SK-N-SH (cell line): ENCODE measurements at regions not wholly inside any gene's neighbourhood (a gene's known extent, or its start where the extent isn't known, plus 50 kb on each side); places are given as distances from the start of the nearest gene placed in this dataset.

Experiments used
- CTCF ChIA-PET: fragments of 300-600, 350-600 bp; formaldehyde crosslinking; extraction: SDS; loops from one replicate; lab custom pipeline; 2021; lab: Yijun Ruan, JAX
- POLR2A ChIA-PET: fragments of 350-600 bp; sonication (Branson Sonifier 250); formaldehyde crosslinking; extraction: SDS; loops from one replicate; lab custom pipeline; 2020; ENCODE audit warnings: antibody characterized with exemption, inconsistent platforms; lab: Yijun Ruan, JAX
- DNase-seq: peaks from one replicate; pipeline ENCODE4 v3.0.0; 2012
- H2AFZ ChIP-seq: fragments of 200-600 bp; sonication (generic); 2 replicates; pipeline ENCODE4 v1.8.1; 2016; ENCODE audit warnings: antibody characterized with exemption, mild to moderate bottlenecking, low read depth
- H3F3A ChIP-seq: fragments of 200-600 bp; sonication (generic); replicated peaks from 2 replicates; pipeline ENCODE3; 2016; ENCODE audit warnings: antibody characterized with exemption, mild to moderate bottlenecking; ENCODE audit not compliant: insufficient read depth
- H3K27ac ChIP-seq, 2 experiments: fragments of 200-500 bp in 1 of 2; fragments of 200-600 bp in 1 of 2; sonication (Bioruptor generic) in 1 of 2; sonication (generic), shearing (Covaris generic) in 1 of 2; 2 replicates each; pipeline versions ENCODE4 v1.5.1 to v1.6.1; 2014 to 2016; ENCODE audit warnings: low read depth in 2 of 2, inconsistent platforms in 1 of 2, low read length in 1 of 2, mild to moderate bottlenecking in 1 of 2, mixed read lengths in 1 of 2
- H3K27me3 ChIP-seq: fragments of 200-600 bp; sonication (generic), shearing (Covaris generic); 2 replicates; pipeline ENCODE4 v1.6.1; 2016; ENCODE audit warnings: mixed run types; ENCODE audit not compliant: insufficient read depth
- H3K36me3 ChIP-seq, 2 experiments: fragments of 200-500 bp in 1 of 2; fragments of 200-600 bp in 1 of 2; sonication (Bioruptor generic) in 1 of 2; sonication (generic) in 1 of 2; replicated peaks in 1 of 2; 2 replicates each; pipeline versions ENCODE3 to v1.5.1; 2014 to 2016; ENCODE audit warnings: low read length in 1 of 2, mild to moderate bottlenecking in 1 of 2; ENCODE audit not compliant: insufficient read depth in 2 of 2, control insufficient read depth in 1 of 2
- H3K4me1 ChIP-seq, 2 experiments: fragments of 200-500 bp in 1 of 2; fragments of 200-600 bp in 1 of 2; sonication (Bioruptor generic) in 1 of 2; sonication (generic), shearing (Covaris generic) in 1 of 2; 2 replicates each; pipeline versions ENCODE4 v1.5.1 to v1.6.1; 2014 to 2016; ENCODE audit warnings: low read depth in 1 of 2, low read length in 1 of 2, mixed run types in 1 of 2; ENCODE audit not compliant: insufficient read depth in 2 of 2, control insufficient read depth in 1 of 2
- H3K4me2 ChIP-seq: fragments of 200-600 bp; sonication (generic), shearing (Covaris generic); 2 replicates; pipeline ENCODE4 v1.6.1; 2017; ENCODE audit warnings: mixed run types
- H3K4me3 ChIP-seq, 2 experiments: fragments of 200-500 bp in 1 of 2; fragments of 200-600 bp in 1 of 2; sonication (Bioruptor generic) in 1 of 2; sonication (generic), shearing (Covaris generic) in 1 of 2; 2 replicates each; pipeline versions ENCODE4 v1.5.1 to v1.8.1; 2014 to 2016; ENCODE audit warnings: low read depth in 2 of 2, inconsistent platforms in 1 of 2, low read length in 1 of 2, mild to moderate bottlenecking in 1 of 2, mixed read lengths in 1 of 2, moderate library complexity in 1 of 2
- H3K79me2 ChIP-seq: fragments of 200-600 bp; sonication (generic); 2 replicates; pipeline ENCODE4 v1.8.1; 2017; ENCODE audit warnings: mild to moderate bottlenecking; ENCODE audit not compliant: insufficient read depth
- H3K9ac ChIP-seq: fragments of 200-600 bp; sonication (generic); 2 replicates; pipeline ENCODE4 v1.6.1; 2017; ENCODE audit warnings: mixed run types
- H3K9me2 ChIP-seq: fragments of 200-600 bp; sonication (generic); 2 replicates; pipeline ENCODE4 v1.6.1; 2017; ENCODE audit warnings: mixed run types
- H3K9me3 ChIP-seq: fragments of 200-600 bp; sonication (generic); 2 replicates; pipeline ENCODE4 v1.6.1; 2017; ENCODE audit warnings: mixed run types, mild to moderate bottlenecking, moderate library complexity
- H4K20me1 ChIP-seq: fragments of 200-600 bp; sonication (generic); 2 replicates; pipeline ENCODE4 v1.6.1; 2017; ENCODE audit warnings: mild to moderate bottlenecking, mixed run types; ENCODE audit not compliant: insufficient read depth
- CHD2 ChIP-seq: fragments of 150-350 bp; IDR thresholded peaks from 2 replicates; pipeline ENCODE4 v1.6.1; 2018; ENCODE audit warnings: low read length; ENCODE audit not compliant: partially characterized antibody
- ELF1 ChIP-seq: IDR thresholded peaks from 2 replicates; pipeline ENCODE4 v1.4.0; 2012
- EZH2phosphoT487 ChIP-seq: fragments of 200-600 bp; sonication (generic); IDR thresholded peaks from 2 replicates; pipeline ENCODE4 v1.6.1; 2017; ENCODE audit warnings: low read depth, mixed run types, mild to moderate bottlenecking, antibody characterized with exemption, moderate library complexity, borderline replicate concordance
- FOSL2 ChIP-seq: IDR thresholded peaks from 2 replicates; pipeline ENCODE4 v1.4.0; 2012; ENCODE audit warnings: low read depth, mild to moderate bottlenecking, moderate library complexity, borderline replicate concordance
- GABPA ChIP-seq: IDR thresholded peaks from 2 replicates; pipeline ENCODE4 v1.4.0; 2012; ENCODE audit warnings: low read depth, mild to moderate bottlenecking
- IRF3 ChIP-seq: fragments of 150-350 bp; IDR thresholded peaks from 2 replicates; pipeline ENCODE4 v1.6.1; 2016; ENCODE audit warnings: mild to moderate bottlenecking, low read depth, low read length
- JUND ChIP-seq: IDR thresholded peaks from 2 replicates; pipeline ENCODE4 v1.4.0; 2012
- NRF1 ChIP-seq: IDR thresholded peaks from 2 replicates; pipeline ENCODE4 v1.6.1; 2012; ENCODE audit warnings: low read depth, mild to moderate bottlenecking, low read length
- PBX3 ChIP-seq: IDR thresholded peaks from 2 replicates; pipeline ENCODE4; 2012
- POLR2AphosphoS5 ChIP-seq: IDR thresholded peaks from 2 replicates; pipeline ENCODE4 v1.6.1; 2012; ENCODE audit warnings: low read depth, low read length
- RAD21 ChIP-seq: IDR thresholded peaks from 2 replicates; pipeline ENCODE4 v1.6.1; 2012; ENCODE audit warnings: mild to moderate bottlenecking, low read length
- RCOR1 ChIP-seq: fragments of 150-350 bp; IDR thresholded peaks from 2 replicates; pipeline ENCODE4 v1.6.1; 2017; ENCODE audit warnings: antibody characterized with exemption, low read length
- REST ChIP-seq: IDR thresholded peaks from 2 replicates; pipeline ENCODE4 v1.6.1; 2012; ENCODE audit warnings: mild to moderate bottlenecking, low read depth, low read length, moderate library complexity
- RFX5 ChIP-seq: IDR thresholded peaks from 2 replicates; pipeline ENCODE4 v1.6.1; 2012; ENCODE audit warnings: mild to moderate bottlenecking, improper control_type of control experiment, low read length
- SMC3 ChIP-seq: IDR thresholded peaks from 2 replicates; pipeline ENCODE4 v1.6.1; 2012; ENCODE audit warnings: low read depth, low read length, improper control_type of control experiment
- USF1 ChIP-seq: IDR thresholded peaks from 2 replicates; pipeline ENCODE4 v1.4.0; 2012; ENCODE audit warnings: low read depth, borderline replicate concordance
- USF2 ChIP-seq: fragments of 150-350 bp; IDR thresholded peaks from 2 replicates; pipeline ENCODE4 v1.6.1; 2017; ENCODE audit warnings: antibody characterized with exemption, low read length, low read depth, borderline replicate concordance
- WGBS: methylation state at CpG from one replicate; pipeline ENCODE4 v1.1.6; 2017; ENCODE audit warnings: low lambda C conversion rate; 5-methylcytosine and 5-hydroxymethylcytosine counted together

GRCh38 chr18:4637876-4638275, 182.8 kb upstream of the DLGAP1 start:
- H3K4me1 ChIP-seq, result no peaks in the 10 kb centered on the region
- no peaks in the 10 kb centered on the region for H3K36me3 ChIP-seq
- no peak overlapping the region for H3K9ac ChIP-seq
- DNase-seq, result no peak
- no peaks in the 10 kb centered on the region for H3F3A ChIP-seq
- H3K79me2 ChIP-seq, result no peaks in the 10 kb centered on the region
- H3K27me3 ChIP-seq, result no peaks in the 10 kb centered on the region
- H3K27ac ChIP-seq, result no peak overlapping the region
- H4K20me1 ChIP-seq, result no peaks in the 10 kb centered on the region
- no peak overlapping the region for H3K4me3 ChIP-seq
- no peak for TF ChIP-seq GABPA
- TF ChIP-seq RAD21, result no peak
- TF ChIP-seq SMC3, result no peak
- no peak for TF ChIP-seq USF2
- no peak for TF ChIP-seq USF1
- no peak for TF ChIP-seq FOSL2
- TF ChIP-seq CHD2, result no peak
- TF ChIP-seq JUND, result no peak
- TF ChIP-seq PBX3, result no peak
- TF ChIP-seq REST, result no peak
- TF ChIP-seq, all 33 proteins: peak for 0
- Histone ChIP-seq H3K9me3 (no peaks in the 10 kb centered on the region; the same call in 1 of the 2 replicates), H3K9me2 (no peaks in the 10 kb centered on the region), H3K4me2 (no peak overlapping the region), H2AFZ (no peak overlapping the region)
- ChIA-PET CTCF (no interaction called here), POLR2A (no interaction called here)
- WGBS, result 0% methylated on average over 4 of the region's 4 CpGs

- no peaks in the 10 kb centered on the region for H3F3A ChIP-seq
- no peaks in the 10 kb centered on the region for H3K27me3 ChIP-seq
- H4K20me1 ChIP-seq, result no peaks in the 10 kb centered on the region
- no peak for DNase-seq
- no peaks in the 10 kb centered on the region for H3K4me1 ChIP-seq
- no peaks in the 10 kb centered on the region for H3K9me2 ChIP-seq
- POLR2A ChIA-PET, result no interaction called here
- no peak overlapping the region; a peak in 1 of 4 replicates for H3K4me3 ChIP-seq
- no peak overlapping the region for H3K9ac ChIP-seq
- no peak overlapping the region for H2AFZ ChIP-seq
- WGBS, result 0% methylated on average over 4 of the region's 4 CpGs
- CTCF ChIA-PET, result no interaction called here
- H3K79me2 ChIP-seq, result no peaks in the 10 kb centered on the region
- H3K36me3 ChIP-seq, result no peaks in the 10 kb centered on the region
- no peak overlapping the region for H3K27ac ChIP-seq
- H3K9me3 ChIP-seq, result no peaks in the 10 kb centered on the region; the same call in 1 of the 2 replicates
- no peak overlapping the region for H3K4me2 ChIP-seq
- TF ChIP-seq RFX5 (no peak), POLR2AphosphoS5 (no peak), ELF1 (no peak), EZH2phosphoT487 (no peak), NRF1 (no peak), IRF3 (no peak), REST (no peak), RCOR1 (no peak)
Observed at GRCh38 chr18:4636967-4637366, 181.9 kb upstream of the DLGAP1 start.
